GM18873 (cell line): ENCODE measurements at regions not wholly inside any gene's neighbourhood (a gene's known extent, or its start where the extent isn't known, plus 50 kb on each side); places are given as distances from the start of the nearest gene placed in this dataset.
"Not testable (repeated sequence)": the region's sequence is repeated elsewhere in the genome, so short reads cannot be mapped to it uniquely, and the experiment has no call there.

Source experiments
- ATAC-seq: cut with Tn5 transposase; IDR thresholded peaks from one replicate; pipeline ENCODE4 v1.9.1; 2021; ENCODE audit warnings: mild to moderate bottlenecking, moderate library complexity, moderate number of reproducible peaks; ENCODE audit not compliant: unreplicated experiment, low FRiP score

- no peak for ATAC-seq
Measured at GRCh38 chr5:116914869-116915504, 340.4 kb upstream of the SEMA6A start.

- no peak for ATAC-seq
Measured at GRCh38 chr5:116912221-116912620, 337.6 kb upstream of the SEMA6A start.

DNA sequence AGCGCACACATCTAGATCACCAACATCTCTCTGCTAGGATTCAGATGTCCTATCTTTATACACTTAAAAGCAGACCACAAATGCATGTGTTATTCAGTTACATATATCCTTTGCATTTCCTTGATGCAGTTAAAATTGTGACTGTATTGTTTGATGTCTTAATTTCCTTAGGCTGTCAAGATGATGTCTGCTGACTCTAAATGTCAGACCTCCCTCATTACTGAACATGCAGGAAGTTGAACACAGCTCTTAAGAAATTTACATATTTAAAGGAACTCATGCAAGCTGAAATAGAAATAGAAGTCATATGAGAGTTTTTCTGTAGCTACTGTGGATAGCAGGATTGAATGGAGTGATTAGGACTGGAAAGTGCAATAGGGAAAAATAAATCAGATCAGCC is 336.5 kb upstream of the SEMA6A start:
- ATAC-seq: no peak

GRCh38 chr5:116908537-116908936 is 333.9 kb upstream of the SEMA6A start:
- ATAC-seq: peak; percentile 60

DNA sequence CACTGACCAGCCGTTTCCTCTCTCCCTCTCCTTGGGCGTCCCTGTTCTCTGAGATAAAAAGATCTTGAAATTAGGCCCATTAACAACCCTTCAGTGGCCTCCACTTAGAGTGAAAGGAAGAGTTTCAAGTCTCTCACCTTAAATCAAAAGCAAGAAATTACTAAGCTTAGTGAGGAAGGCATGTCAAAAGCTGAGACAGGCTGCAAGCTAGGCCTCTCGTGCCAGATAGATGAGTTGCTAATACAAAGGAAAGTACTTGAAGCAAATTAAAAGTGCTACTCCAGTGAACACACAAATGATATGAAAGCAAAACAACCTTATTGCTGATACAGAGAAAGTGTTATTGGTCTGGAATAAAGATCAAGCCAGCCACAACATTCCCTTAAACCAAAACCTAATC is 331.3 kb upstream of the SEMA6A start:
- ATAC-seq: no peak

GRCh38 chr5:116900793-116901192 is 326.2 kb upstream of the SEMA6A start:
- no peak for ATAC-seq

DNA sequence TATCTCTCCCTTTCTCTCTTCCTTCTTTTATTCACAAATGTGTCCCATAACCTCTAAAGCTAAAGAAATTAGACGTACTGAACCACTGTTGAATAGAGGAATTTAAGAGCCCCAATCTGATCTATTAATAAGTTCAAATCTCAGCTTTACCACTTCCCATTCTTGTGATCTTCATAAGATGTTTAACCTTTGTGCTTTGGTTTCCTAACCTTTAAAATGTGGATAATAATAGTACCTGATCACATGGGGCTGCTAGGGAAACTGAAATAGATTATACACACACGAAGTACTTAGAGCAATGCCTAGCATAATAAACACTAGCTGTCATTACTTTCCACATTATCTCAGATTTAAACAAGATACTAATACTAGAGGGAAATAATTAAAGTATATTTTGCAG is 324.3 kb upstream of the SEMA6A start:
- no peak for ATAC-seq

DNA sequence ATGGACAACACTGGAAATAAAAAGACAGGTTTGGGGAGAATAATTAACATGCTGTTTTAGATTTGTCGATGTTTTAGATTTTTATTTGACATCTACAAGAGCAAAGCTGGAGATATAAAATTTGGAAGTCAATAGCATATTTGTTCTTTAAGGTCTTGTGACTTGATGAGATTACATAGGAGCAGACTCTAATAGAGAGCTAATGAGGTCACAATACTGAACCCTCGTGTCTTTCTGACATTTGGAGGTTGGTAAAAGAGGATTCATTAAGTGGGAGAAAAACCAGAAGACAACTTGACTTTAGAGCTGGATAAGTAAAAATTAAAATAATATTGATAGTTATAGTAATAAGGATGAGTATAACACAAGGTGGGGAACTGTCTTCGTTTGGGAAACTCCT is 322.7 kb upstream of the SEMA6A start:
- no peak for ATAC-seq

GRCh38 chr5:116896001-116896400 is 321.4 kb upstream of the SEMA6A start:
- ATAC-seq: no peak

- no peak for ATAC-seq
Measured at GRCh38 chr5:116892993-116893392, 318.4 kb upstream of the SEMA6A start.

GRCh38 chr5:116887104-116887503 is 312.5 kb upstream of the SEMA6A start:
- ATAC-seq: no peak

DNA sequence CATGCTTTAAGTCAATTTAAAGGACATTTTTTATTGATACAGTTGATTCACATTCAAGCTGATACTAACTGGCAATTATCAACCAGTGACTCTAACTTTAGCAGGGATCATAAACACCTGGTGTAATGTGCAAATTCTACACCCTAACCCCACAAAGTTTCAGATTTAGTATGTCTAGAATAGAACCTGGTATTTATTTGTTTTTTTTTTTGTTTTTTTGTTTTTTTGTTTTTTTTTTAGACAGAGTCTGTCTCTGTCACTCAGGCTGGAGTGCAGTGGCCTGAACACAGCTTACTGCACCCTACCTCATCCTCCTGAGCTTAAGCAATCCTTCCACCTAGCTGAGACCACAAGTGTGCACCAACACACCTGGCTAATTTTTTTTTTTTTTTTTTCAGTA is 311.2 kb upstream of the SEMA6A start:
- ATAC-seq: peak; percentile 70

GRCh38 chr5:116883875-116884274 is 309.3 kb upstream of the SEMA6A start:
- peak; percentile 35 for ATAC-seq

DNA sequence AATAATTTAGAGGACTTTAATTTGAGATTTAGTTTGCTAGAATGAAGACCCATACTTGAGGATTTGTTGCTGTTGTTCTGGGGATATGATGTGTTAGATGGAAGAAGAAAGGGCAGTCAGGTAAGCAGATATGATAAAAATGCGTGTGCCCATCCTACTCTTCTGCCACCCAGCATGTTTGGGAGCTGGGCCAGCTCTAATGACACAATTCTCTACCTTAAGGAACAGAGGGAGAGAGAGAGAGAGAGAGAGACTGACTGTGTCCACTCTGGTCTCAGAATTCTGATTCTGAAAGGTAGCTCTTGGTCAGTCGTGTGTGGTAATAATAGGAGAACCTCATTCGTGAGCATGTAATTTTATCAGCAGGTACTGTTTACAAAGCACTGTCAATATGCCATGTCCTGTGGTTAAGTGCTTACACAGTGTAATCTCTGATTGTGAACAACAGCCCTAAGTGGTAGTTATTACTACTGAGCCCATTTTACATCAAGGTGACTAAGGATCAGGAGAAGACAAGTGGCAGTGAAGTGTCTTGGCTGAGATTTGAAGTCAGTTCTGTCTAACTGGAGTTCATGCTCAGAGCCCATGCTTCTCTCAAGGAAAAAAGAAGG is 307.4 kb upstream of the SEMA6A start:
- no peak for ATAC-seq

- ATAC-seq: no peak
Measured at GRCh38 chr5:116880601-116881000, 306.0 kb upstream of the SEMA6A start.

DNA sequence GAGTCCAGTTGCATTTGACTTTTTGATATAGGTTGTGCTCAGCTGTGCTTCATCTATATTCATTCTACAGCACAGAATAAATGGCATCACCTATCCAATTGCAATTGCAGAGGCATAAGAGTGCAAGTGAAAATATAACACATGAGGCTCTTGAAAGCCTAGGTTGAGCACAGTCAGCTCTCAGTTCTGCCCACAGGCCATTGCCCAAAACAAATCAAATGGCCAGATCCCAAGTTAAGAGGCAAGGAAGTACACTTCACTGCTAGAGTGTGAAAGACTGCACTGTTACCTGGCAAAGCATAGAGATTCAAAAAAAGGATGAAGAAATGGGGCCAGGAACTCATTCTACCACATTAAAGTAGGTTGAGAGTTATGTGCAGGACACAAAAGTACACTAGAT is 305.5 kb upstream of the SEMA6A start:
- no peak for ATAC-seq

DNA sequence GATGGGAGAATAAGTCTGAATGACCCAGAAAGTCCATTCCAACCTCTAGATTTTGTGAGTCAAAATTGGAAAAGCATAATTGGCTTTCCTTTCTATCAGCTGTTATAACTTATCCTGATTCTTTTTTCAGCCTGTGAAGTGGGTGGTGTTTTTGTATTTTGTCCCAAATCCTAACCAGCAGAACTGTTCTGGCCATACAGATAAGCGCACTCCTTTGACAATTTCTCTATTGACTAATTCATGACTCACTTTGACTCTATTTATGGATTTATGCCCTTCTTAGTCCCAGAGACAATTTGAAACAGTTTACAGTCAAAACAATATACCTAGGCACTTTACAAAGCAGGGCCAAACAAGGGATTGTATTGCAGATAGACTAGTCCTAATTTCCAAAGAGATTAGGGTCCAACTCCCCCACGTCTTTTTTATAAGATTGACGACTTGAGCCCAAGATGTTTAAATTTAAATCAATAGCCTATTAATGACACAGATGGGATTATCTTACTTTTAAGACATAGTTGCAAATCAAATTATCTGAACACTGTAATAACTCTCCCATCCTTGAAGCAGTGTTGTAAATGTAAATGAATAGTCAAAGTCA is 301.7 kb upstream of the SEMA6A start:
- ATAC-seq: no peak

DNA sequence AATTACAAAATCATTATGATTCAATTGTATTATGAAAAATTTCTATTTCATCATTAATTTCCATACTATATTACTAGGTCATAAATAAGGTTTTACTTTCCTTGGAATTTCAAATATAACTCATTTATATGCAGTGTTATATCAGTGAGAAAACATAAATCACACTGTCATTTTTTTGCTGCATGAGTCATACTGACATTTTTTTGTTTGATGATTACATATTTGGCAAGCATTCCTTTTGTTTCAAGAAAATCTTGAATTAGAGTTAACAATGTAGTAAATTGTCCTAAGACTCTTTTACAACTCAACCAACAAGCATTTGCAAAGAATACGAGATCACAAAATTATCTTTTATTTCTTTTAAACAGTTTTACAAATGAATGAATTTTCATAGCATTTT is 298.4 kb upstream of the SEMA6A start:
- no peak for ATAC-seq

- ATAC-seq: no peak
Measured at GRCh38 chr5:116872486-116872885, 297.9 kb upstream of the SEMA6A start.

- not testable (repeated sequence) for ATAC-seq
Measured at GRCh38 chr5:116867825-116868224, 293.2 kb upstream of the SEMA6A start.

- ATAC-seq: no peak
Measured at GRCh38 chr5:116865651-116866050, 291.0 kb upstream of the SEMA6A start.

GRCh38 chr5:116864838-116865190 is 290.2 kb upstream of the SEMA6A start:
- ATAC-seq: no peak
